ENCODE measurements at regions not wholly inside any gene's neighbourhood (a gene's known extent, or its start where the extent isn't known, plus 50 kb on each side); places are given as distances from the start of the nearest gene placed in this dataset.

DNA sequence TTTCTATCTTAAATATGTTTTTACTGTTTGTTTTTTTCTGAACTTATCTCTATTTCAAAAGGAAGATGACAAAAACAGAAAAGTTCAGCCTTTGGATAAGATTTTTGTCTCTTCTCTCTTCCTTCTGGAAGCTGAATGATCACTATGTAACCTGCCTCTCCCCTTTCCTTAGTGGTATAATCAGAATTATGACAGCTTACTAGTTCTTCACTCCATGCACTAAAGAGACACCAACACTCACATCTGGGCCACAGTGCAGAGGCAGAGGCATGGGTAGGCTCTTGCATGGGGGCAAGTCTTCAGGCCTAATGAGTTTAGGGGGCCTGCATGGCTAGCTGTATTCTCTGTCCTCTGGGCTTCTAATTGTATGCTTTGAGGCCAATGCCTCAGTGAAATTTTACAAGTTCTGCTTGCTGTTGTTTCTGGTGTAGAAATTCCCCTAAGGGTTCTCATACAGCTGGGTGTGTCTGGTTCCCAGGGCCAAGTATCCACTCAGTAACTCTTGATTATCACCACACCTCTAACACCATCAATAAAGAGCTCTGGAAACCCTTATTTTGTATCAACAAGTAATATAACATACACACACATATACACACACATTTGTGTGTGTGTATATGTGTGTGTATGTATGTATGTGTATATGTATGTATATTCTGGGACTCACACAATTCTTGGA is 96.8 kb upstream of the POM121L12 start (continued):
- TF ChIP-seq RNF2 (IDR thresholded peaks at IDR 0.05; ENCODE audit: borderline replicate concordance, low read depth, low read length, missing control alignments, poor library complexity, severe bottlenecking), result no peak

Measured in H1 (cell line).